ENCODE measurements at regions not wholly inside any gene's neighbourhood (a gene's known extent, or its start where the extent isn't known, plus 50 kb on each side); places are given as distances from the start of the nearest gene placed in this dataset.

GRCh38 chr10:4138146-4138721, 353.2 kb upstream of the KLF6 start:
- TF ChIP-seq POLR2AphosphoS5 (IDR thresholded peaks at IDR 0.05), result no peak
- no peak for TF ChIP-seq CTCF (IDR thresholded peaks at IDR 0.05)
- no peak for TF ChIP-seq POLR2A (IDR thresholded peaks at IDR 0.05)
